ENCODE measurements at regions not wholly inside any gene's neighbourhood (a gene's known extent, or its start where the extent isn't known, plus 50 kb on each side); places are given as distances from the start of the nearest gene placed in this dataset.

- intact Hi-C loops (cut with DNase I), result no loop called here
These were observed 69.4 kb upstream of the MORC3 start for GRCh38 chr21:36250423-36251075.

GRCh38 chr21:36254106-36254941 lies 65.7 kb upstream of the MORC3 start:
- H3K27ac ChIP-seq, result no peak overlapping the region
- 57 to 69% methylated on average over 5 to 6 of the region's 6 CpGs for WGBS, 2 donors
- H3K27me3 ChIP-seq, result no peaks in the 10 kb centered on the region
- intact Hi-C loops (cut with DNase I), result no loop called here
- DNase-seq, result no peak
- H3K4me1 ChIP-seq, result no peaks in the 10 kb centered on the region
- no peak overlapping the region for H3K4me3 ChIP-seq
- no peak for TF ChIP-seq POLR2A (IDR thresholded peaks at IDR 0.05)
- TF ChIP-seq CTCF (IDR thresholded peaks at IDR 0.05), result no peak
- H3K36me3 ChIP-seq, result peaks cover 0 to 87% (median 18%) of the 10 kb centered on the region in 3 donors
- H3K9me3 ChIP-seq, result no peaks in the 10 kb centered on the region

More at GRCh38 chr21:36250423-36251075, 69.4 kb upstream of the MORC3 start:
- 92 to 95% methylated on average over 12 to 17 of the region's 17 CpGs for WGBS, 2 donors
- no peak for DNase-seq
- Histone ChIP-seq H3K4me3 (no peak overlapping the region), H3K9me3 (no peaks in the 10 kb centered on the region), H3K27me3 (no peaks in the 10 kb centered on the region), H3K36me3 (peaks cover 5 to 97% (median 26%) of the 10 kb centered on the region in 3 donors), H3K4me1 (peaks cover 0 to 25% (median 10%) of the 10 kb centered on the region in 3 donors), H3K27ac (no peak overlapping the region)
- TF ChIP-seq POLR2A (IDR thresholded peaks at IDR 0.05), result no peak
- no peak for TF ChIP-seq CTCF (IDR thresholded peaks at IDR 0.05)

- Histone ChIP-seq H3K36me3 (peaks cover 0 to 74% (median 18%) of the 10 kb centered on the region in 3 donors), H3K4me3 (no peak overlapping the region), H3K27ac (no peak overlapping the region), H3K27me3 (no peaks in the 10 kb centered on the region), H3K4me1 (peaks cover 0 to 11% (median 5%) of the 10 kb centered on the region in 3 donors), H3K9me3 (no peaks in the 10 kb centered on the region)
- TF ChIP-seq CTCF (IDR thresholded peaks at IDR 0.05) (no peak), POLR2A (IDR thresholded peaks at IDR 0.05) (no peak)
- DNase-seq, result no peak
- WGBS, 2 donors, result 72 to 87% methylated on average over 5 of the region's 5 CpGs
- intact Hi-C loops (cut with DNase I), result no loop called here
These were observed 64.3 kb upstream of the MORC3 start for GRCh38 chr21:36255663-36256062.

- DNase-seq, result no peak
- TF ChIP-seq CTCF (IDR thresholded peaks at IDR 0.05) (no peak), POLR2A (IDR thresholded peaks at IDR 0.05) (no peak)
- H3K9me3 ChIP-seq, result no peaks in the 10 kb centered on the region
- peaks cover 0 to 67% (median 10%) of the 10 kb centered on the region in 3 donors for H3K36me3 ChIP-seq
- H3K4me1 ChIP-seq, result peaks cover 0 to 23% (median 9%) of the 10 kb centered on the region in 3 donors
- intact Hi-C loops (cut with DNase I), result no loop called here
- H3K27ac ChIP-seq, result no peak overlapping the region
- no peaks in the 10 kb centered on the region for H3K27me3 ChIP-seq
- H3K4me3 ChIP-seq, result no peak overlapping the region
- 31 to 93% methylated on average over 1 of the region's 1 CpG for WGBS, 2 donors
These were observed 62.3 kb upstream of the MORC3 start for GRCh38 chr21:36257657-36258056.
